Anterior cingulate cortex (tissue), 58 donors: ENCODE measurements at regions not wholly inside any gene's neighbourhood (a gene's known extent, or its start where the extent isn't known, plus 50 kb on each side); places are given as distances from the start of the nearest gene placed in this dataset.
A peak's percentile ranks its signal among the peaks of the same experiment; 100 is the strongest.

ENCODE experiments used
- DNase-seq, 58 donors: peaks; one replicate each; lab custom pipeline; 2025; lab: John Stamatoyannopoulos, UW

GRCh38 chr10:94178475-94179253, 184.1 kb downstream of the NOC3L start:
- no peak for DNase-seq

- no peak for DNase-seq
Measured at GRCh38 chr10:94180576-94180975, 182.2 kb downstream of the NOC3L start.

GRCh38 chr10:94183666-94184264, 179.0 kb downstream of the NOC3L start:
- no peak for DNase-seq

GRCh38 chr10:94186722-94187121, 176.0 kb downstream of the NOC3L start:
- DNase-seq = no peak

GRCh38 chr10:94192333-94192732, 170.4 kb downstream of the NOC3L start:
- DNase-seq = no peak

- DNase-seq = no peak
Measured at GRCh38 chr10:94192974-94193373, 169.8 kb downstream of the NOC3L start.

GRCh38 chr10:94193466-94193924, 169.2 kb downstream of the NOC3L start:
- DNase-seq = no peak

GRCh38 chr10:94194256-94194655, 168.5 kb downstream of the NOC3L start:
- no peak for DNase-seq

GRCh38 chr10:94197241-94197640, 165.5 kb downstream of the NOC3L start:
- DNase-seq = no peak

- DNase-seq = no peak
Measured at GRCh38 chr10:94198324-94198723, 164.4 kb downstream of the NOC3L start.

- DNase-seq = no peak
Measured at GRCh38 chr10:94199565-94199964, 163.2 kb downstream of the NOC3L start.

- no peak for DNase-seq
Measured at GRCh38 chr10:94200146-94200837, 162.4 kb downstream of the NOC3L start.

GRCh38 chr10:94205396-94205831, 157.3 kb downstream of the NOC3L start:
- DNase-seq = peak in 1 of 58 donors; percentile 10

GRCh38 chr10:94206176-94206575, 156.6 kb downstream of the NOC3L start:
- no peak for DNase-seq

- DNase-seq = no peak
Measured at GRCh38 chr10:94208315-94208714, 154.4 kb downstream of the NOC3L start.

- no peak for DNase-seq
Measured at GRCh38 chr10:94210440-94211168, 152.1 kb downstream of the NOC3L start.

- no peak for DNase-seq
Measured at GRCh38 chr10:94211169-94211510, 151.6 kb downstream of the NOC3L start.

- no peak for DNase-seq
Measured at GRCh38 chr10:94213001-94213530, 149.7 kb downstream of the NOC3L start.

- no peak for DNase-seq
Measured at GRCh38 chr10:94213980-94214379, 148.8 kb downstream of the NOC3L start.

- no peak for DNase-seq
Measured at GRCh38 chr10:94214481-94214893, 148.3 kb downstream of the NOC3L start.

- no peak for DNase-seq
Measured at GRCh38 chr10:94216201-94216600, 146.5 kb downstream of the NOC3L start.
